ENCODE measurements at regions not wholly inside any gene's neighbourhood (a gene's known extent, or its start where the extent isn't known, plus 50 kb on each side); places are given as distances from the start of the nearest gene placed in this dataset.

- no peak for DNase-seq (ENCODE audit: low read depth)
Observed at GRCh38 chr10:4527281-4527970, 298.6 kb upstream of the AKR1E2 start.

GRCh38 chr10:4526311-4526731, 299.7 kb upstream of the AKR1E2 start:
- no peak for DNase-seq (ENCODE audit: low read depth)

GRCh38 chr10:4525103-4525502, 300.9 kb upstream of the AKR1E2 start:
- DNase-seq (ENCODE audit: low read depth) = no peak

GRCh38 chr10:4522296-4523000, 303.6 kb upstream of the AKR1E2 start:
- no peak for DNase-seq (ENCODE audit: low read depth)

GRCh38 chr10:4519658-4520402, 306.2 kb upstream of the AKR1E2 start:
- no peak for DNase-seq (ENCODE audit: low read depth)

GRCh38 chr10:4517746-4518145, 308.3 kb upstream of the AKR1E2 start:
- DNase-seq (ENCODE audit: low read depth) = no peak

GRCh38 chr10:4515721-4516120, 310.3 kb upstream of the AKR1E2 start:
- DNase-seq (ENCODE audit: low read depth) = no peak

- no peak for DNase-seq (ENCODE audit: low read depth)
Observed at GRCh38 chr10:4514445-4515108, 311.4 kb upstream of the AKR1E2 start.

- DNase-seq (ENCODE audit: low read depth) = no peak
Observed at GRCh38 chr10:4512671-4513240, 313.3 kb upstream of the AKR1E2 start.

GRCh38 chr10:4512196-4512595, 313.8 kb upstream of the AKR1E2 start:
- no peak for DNase-seq (ENCODE audit: low read depth)

GRCh38 chr10:4511509-4511908, 314.5 kb upstream of the AKR1E2 start:
- no peak for DNase-seq (ENCODE audit: low read depth)

- no peak for DNase-seq (ENCODE audit: low read depth)
Observed at GRCh38 chr10:4509405-4509804, 316.6 kb upstream of the AKR1E2 start.

- no peak for DNase-seq (ENCODE audit: low read depth)
Observed at GRCh38 chr10:4506095-4506494, 319.9 kb upstream of the AKR1E2 start.

- DNase-seq (ENCODE audit: low read depth) = no peak
Observed at GRCh38 chr10:4504550-4504949, 321.5 kb upstream of the AKR1E2 start.

GRCh38 chr10:4503076-4503475, 322.9 kb upstream of the AKR1E2 start:
- no peak for DNase-seq (ENCODE audit: low read depth)

GRCh38 chr10:4501306-4501705, 324.7 kb upstream of the AKR1E2 start:
- no peak for DNase-seq (ENCODE audit: low read depth)

- DNase-seq (ENCODE audit: low read depth) = no peak
Observed at GRCh38 chr10:4498711-4499251, 327.2 kb upstream of the AKR1E2 start.

- no peak for DNase-seq (ENCODE audit: low read depth)
Observed at GRCh38 chr10:4494551-4494950, 331.5 kb upstream of the AKR1E2 start.

GRCh38 chr10:4492202-4492601, 333.8 kb upstream of the AKR1E2 start:
- DNase-seq (ENCODE audit: low read depth) = no peak

GRCh38 chr10:4488904-4489303, 337.1 kb upstream of the AKR1E2 start:
- DNase-seq (ENCODE audit: low read depth) = no peak

- DNase-seq (ENCODE audit: low read depth) = no peak
Observed at GRCh38 chr10:4485636-4486035, 340.4 kb upstream of the AKR1E2 start.

GRCh38 chr10:4483811-4484210, 342.2 kb upstream of the AKR1E2 start:
- DNase-seq (ENCODE audit: low read depth) = no peak

Data from stimulated activated CD4-positive, alpha-beta T cell treated with anti-CD3 and anti-CD28 coated beads, Interleukin-2, amount 100 ng/mL, for 4 hours (primary cell).